HG03135 (cell line): ENCODE measurements at regions not wholly inside any gene's neighbourhood (a gene's known extent, or its start where the extent isn't known, plus 50 kb on each side); places are given as distances from the start of the nearest gene placed in this dataset.
"Not testable (repeated sequence)": the region's sequence is repeated elsewhere in the genome, so short reads cannot be mapped to it uniquely, and the experiment has no call there.

Experiments used
- ATAC-seq: cut with Tn5 transposase; IDR thresholded peaks from one replicate; pipeline ENCODE4 v1.9.1; 2021; ENCODE audit warnings: mild to moderate bottlenecking, moderate library complexity; ENCODE audit not compliant: unreplicated experiment

DNA sequence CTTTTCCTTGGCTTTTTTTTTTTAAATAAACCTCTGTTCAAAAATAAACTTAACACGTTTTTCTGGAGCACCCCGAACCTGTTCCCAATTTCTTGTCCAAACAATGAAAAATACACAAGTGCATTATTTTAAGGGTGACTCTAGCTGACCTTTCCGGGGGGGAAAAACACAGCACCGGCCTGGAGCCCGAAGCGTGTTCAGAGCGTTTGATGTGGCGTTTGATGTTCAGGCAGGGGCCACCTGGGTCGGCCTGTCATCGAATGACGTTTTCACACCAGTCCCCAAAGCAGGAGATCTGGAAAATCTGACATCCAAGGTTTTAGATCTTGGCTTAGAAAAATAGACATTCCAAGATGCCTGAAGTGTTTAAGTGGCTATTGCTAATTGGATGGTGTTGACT is 282.1 kb downstream of the SHOX start:
- ATAC-seq: no peak

DNA sequence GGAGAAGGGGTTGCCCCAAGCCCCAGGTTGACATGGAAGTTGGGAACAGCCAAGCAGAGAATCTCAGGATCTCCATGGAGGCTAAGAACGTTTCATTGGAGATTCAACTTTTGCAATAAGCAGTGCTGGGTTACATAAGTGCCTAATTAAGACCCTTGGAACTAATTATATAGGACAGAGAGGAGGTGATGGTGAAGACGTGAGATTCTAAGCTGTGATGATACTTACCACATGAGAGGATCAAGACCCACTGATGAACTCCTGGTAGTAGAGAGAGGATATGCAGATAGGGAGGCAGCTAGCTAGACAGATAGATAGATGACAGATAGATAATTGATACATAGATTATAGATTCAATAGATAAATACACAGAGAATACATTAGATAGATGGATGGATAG is 278.5 kb downstream of the SHOX start:
- not testable (repeated sequence) for ATAC-seq

- no peak for ATAC-seq
Measured at GRCh38 chrX:906586-906985, 276.0 kb downstream of the SHOX start.

DNA sequence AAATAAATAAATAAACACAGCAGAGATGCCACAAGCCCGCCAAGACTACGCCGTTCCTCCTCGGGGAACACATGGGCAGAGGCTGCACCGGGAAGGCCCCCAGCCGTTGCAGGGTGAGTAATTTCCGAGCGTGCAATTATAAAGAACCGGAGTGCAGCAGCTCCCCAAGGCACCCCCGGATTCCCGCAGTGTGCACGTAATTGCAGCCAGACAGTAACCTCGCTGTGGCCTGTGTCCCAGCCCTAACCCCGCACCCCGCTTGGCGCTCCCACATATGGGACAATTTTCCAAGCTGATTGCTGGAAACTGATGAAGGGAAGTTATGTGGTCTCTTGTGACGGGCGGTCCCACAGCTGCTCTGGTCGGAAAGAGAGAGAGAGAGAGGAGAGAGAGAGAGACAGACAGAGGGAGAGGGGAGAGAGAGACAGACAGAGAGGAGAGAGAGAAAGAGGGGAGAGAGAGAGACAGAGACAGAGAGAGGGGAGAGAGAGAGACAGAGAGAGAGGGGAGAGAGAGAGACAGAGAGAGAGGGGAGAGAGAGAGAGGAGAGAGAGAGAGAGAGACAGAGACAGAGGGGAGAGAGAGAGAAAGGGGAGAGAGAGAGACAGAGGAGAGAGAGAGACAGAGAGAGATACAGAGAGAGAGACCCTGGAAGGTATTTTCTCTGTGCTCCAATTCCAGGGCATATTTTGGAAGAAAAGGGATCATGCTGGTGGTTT is 275.4 kb downstream of the SHOX start:
- ATAC-seq: no peak

DNA sequence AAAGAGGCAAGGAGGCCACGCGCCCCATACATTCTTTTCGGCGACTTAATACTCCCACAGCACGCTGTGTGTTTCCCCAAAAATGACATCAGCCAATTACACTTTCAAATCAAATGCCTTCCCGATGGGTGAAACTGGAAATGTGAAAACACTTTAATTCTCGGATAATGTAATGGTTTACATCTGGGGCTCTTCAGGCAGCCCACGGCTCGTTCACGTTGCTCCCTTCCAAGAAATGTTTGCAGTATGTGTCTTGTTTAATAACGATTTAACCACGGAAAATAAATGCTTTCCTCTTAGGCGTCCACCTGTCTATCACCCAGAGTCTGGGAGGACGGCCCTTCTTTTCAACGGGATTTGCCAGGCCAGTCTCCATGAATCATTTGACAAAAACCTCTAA is 272.5 kb downstream of the SHOX start:
- ATAC-seq: no peak

DNA sequence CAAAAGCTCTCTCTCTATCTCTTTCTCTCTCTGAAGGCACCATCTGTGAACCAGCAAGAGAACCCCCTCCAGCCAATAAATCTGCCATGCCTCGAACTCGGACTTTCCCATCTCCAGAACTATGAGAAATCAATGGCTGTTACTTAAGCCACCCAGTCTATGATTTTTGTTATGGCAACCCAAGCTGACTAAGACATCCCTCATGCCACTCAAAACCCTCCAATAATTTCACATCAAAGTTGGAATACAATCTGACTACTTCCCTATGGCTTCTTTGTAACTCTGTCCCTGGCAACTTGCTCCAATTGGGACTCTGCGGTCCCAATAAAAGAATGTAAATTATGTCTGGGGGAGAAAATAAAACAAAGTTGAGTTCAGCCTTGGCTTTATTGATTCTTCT is 265.7 kb downstream of the SHOX start:
- no peak for ATAC-seq

- ATAC-seq: no peak
Measured at GRCh38 chrX:889966-890651, 259.5 kb downstream of the SHOX start.

DNA sequence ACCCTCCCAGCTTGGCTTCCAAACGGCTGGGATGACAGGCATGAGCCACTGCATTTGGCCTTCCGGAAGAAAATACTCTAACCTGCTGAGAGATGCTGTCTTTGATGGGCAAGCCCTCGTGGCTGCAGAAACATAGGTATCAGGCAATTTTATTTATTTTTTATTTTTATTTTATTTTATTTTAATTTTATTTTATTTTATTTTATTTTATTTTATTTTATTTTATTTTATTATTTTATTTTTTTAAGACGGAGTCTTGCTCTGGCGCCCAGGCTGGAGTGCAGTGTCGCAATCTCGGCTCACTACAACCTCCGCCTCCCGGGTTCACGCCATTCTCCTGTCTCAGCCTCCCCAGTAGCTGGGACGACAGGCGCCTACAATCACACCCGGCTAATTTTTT is 257.1 kb downstream of the SHOX start:
- not testable (repeated sequence) for ATAC-seq

DNA sequence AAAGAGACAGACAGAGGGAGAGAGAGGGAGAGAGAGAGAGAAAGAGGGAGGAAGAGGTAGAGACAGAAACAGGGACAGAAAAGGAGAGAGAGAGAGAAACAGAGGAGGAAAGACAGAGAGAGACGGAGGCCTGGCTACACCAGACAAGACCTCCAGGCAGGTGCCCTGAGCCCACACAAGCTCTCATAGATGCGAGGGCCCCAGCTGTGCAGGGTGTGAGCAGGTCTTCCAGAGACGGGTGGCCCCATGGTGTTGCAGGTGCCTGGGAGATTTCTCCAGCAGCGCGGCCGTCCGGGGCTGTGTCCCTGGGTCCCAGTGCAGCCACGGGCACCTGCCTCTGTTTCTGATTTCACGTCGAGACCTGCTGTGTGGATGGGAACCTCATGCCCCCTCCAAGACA is 253.0 kb downstream of the SHOX start:
- no peak for ATAC-seq

GRCh38 chrX:879756-880698 is 249.4 kb downstream of the SHOX start:
- ATAC-seq: not testable (repeated sequence)

DNA sequence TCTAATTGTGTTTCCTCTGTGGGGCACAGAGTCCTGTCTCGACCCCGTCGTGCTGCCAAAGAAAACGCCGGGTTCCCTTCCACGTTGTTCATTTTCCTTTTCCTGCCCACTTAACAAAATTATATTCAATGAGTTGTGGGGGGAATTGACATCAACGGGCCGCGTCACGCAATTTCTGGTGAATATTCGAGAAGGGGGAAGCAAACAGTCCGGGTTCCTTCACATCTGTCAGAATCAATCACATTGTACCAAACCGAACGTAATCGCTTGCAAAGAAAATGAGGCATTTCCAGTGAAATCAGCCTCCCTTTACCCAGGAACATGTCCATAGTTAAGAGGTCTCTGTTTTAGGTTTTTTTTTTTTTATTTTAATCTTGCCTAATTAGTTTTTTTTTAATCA is 243.5 kb downstream of the SHOX start:
- ATAC-seq: no peak

- ATAC-seq: no peak
Measured at GRCh38 chrX:873016-873415, 242.4 kb downstream of the SHOX start.

- ATAC-seq: no peak
Measured at GRCh38 chrX:872090-872489, 241.5 kb downstream of the SHOX start.

- no peak for ATAC-seq
Measured at GRCh38 chrX:871626-872025, 241.0 kb downstream of the SHOX start.

DNA sequence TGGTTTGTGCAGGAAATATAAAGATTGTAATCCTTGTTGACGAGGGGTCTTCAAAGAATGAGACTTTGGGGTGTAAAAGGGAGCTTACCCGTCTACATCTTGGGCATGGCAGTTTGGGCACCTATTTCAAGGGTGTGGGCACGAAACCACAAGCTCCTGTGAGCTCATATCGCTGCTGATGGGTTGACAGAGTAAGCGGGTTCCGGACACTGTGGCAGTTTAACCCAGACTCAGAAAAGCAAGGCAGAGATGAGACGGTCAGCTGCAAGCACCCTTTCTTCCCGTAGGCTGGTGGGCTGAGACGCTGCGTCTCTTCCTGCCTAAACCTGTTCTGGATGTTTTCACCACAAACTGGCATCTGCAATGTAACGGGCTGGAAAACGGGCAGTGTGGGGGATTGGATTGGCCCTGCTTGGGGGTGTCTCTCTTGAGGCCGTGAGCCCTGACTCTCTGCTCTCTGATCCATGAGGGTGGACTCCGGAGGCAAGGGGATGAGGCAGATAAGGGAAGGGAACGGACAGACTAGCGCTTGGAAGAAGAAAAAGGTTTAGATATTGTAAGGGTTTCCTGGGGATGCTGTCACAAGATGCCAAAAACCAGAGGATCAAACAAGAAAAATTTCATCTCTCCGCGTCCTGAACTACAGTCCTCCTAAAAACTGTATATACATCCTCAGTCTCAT is 237.5 kb downstream of the SHOX start:
- no peak for ATAC-seq

- ATAC-seq: no peak
Measured at GRCh38 chrX:867502-867901, 236.9 kb downstream of the SHOX start.

DNA sequence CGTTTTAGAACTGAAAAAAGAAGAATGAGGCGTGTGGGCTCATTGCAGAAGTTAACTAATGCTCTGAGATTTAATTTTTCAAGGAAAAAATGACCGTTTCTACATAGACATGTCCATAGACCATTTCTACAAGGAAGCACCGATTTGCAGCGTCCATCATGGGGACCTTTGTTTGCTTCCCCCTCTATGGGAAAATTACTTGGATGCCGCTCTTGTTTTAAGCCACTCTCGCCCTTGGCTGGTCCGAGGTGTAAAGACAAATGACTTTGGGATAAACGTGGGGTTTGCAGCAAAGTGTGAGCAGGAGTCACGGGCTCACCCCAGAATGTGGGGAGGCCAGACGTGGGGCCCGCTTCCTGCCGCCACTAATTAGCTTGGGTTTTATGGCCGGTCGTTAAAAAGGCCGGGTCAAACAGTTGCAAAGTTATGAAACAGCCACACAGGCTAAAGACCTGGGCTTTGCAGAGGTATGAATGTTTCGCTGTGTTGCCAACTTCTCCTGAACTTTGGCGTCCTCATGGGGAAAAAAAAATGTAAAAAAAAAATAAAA is 235.9 kb downstream of the SHOX start:
- ATAC-seq: no peak

GRCh38 chrX:865422-865821 is 234.8 kb downstream of the SHOX start:
- ATAC-seq: no peak

GRCh38 chrX:861921-862320 is 231.3 kb downstream of the SHOX start:
- no peak for ATAC-seq

DNA sequence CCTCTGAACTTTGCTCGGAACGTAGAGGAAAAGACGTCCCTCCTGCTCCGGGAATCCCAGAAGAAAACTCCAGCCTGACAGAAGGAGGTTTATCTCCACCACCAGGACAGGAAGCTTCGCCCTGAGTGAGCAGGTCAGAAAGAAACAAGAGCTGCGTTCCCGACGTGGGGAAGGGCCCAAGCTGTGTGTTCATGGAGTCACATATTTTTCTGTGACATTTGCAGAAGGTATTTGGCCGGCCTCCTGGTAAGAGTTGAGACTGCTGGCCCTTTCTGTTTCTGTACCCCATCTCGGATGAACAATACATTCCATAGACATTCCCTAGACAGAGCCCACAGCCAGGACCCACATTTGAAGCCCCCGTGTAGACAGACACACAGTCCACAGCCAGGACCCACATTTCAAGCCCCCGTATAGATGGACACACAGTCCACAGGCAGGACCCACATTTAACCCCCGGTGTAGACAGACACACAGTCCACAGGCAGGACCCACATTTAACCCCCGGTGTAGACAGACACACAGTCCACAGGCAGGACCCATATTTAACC is 230.8 kb downstream of the SHOX start:
- ATAC-seq: no peak
